Activated CD4-positive, alpha-beta T cell treated with anti-CD3 and anti-CD28 coated beads for 36 hours (primary cell): ENCODE measurements at regions not wholly inside any gene's neighbourhood (a gene's known extent, or its start where the extent isn't known, plus 50 kb on each side); places are given as distances from the start of the nearest gene placed in this dataset.

Source experiments
- ATAC-seq: fragments of 200-7000 bp; cut with Tn5 transposase; one replicate; pipeline ENCODE4 v1.10.0; 2021; ENCODE audit warnings: mild to moderate bottlenecking, moderate library complexity
- CTCF ChIA-PET: fragments of 350-600 bp; sonication (Branson Sonifier 250); formaldehyde crosslinking; loops from one replicate; lab custom pipeline; 2021; ENCODE audit warnings: antibody characterized with exemption; lab: Charles Lee
- POLR2A ChIA-PET: fragments of 350-600 bp; sonication (Branson Sonifier 250); formaldehyde crosslinking; loops from one replicate; lab custom pipeline; 2021; ENCODE audit warnings: antibody characterized with exemption, inconsistent platforms; lab: Charles Lee
- DNase-seq: peaks from one replicate; pipeline ENCODE4 v3.0.0-alpha.2; 2020
- H3K27ac Mint-ChIP-seq: one replicate; pipeline ENCODE4 v1.8.0; 2021; ENCODE audit warnings: mixed read lengths
- H3K27me3 Mint-ChIP-seq: one replicate; pipeline ENCODE4 v1.8.0; 2021; ENCODE audit warnings: mixed read lengths
- H3K36me3 Mint-ChIP-seq: one replicate; pipeline ENCODE4 v1.8.0; 2021; ENCODE audit warnings: low read depth, mixed read lengths
- H3K4me1 Mint-ChIP-seq: one replicate; pipeline ENCODE4 v1.8.0; 2021; ENCODE audit warnings: mixed read lengths
- H3K4me3 Mint-ChIP-seq: one replicate; pipeline ENCODE4 v1.8.0; 2021; ENCODE audit warnings: mild to moderate bottlenecking, moderate library complexity, mixed read lengths
- H3K9me3 Mint-ChIP-seq: one replicate; pipeline ENCODE4 v1.8.0; 2021; ENCODE audit warnings: low read depth, mixed read lengths
- intact Hi-C, 2 experiments: fragments of 100-400 bp; cut with DNase I in 1 of 2; cut with micrococcal nuclease in 1 of 2; formaldehyde crosslinking; loops; one replicate each; pipeline versions ENCODE4 v1.14.2 to v1.15.1; 2022 to 2024; cut with DNase I, micrococcal nuclease

DNA sequence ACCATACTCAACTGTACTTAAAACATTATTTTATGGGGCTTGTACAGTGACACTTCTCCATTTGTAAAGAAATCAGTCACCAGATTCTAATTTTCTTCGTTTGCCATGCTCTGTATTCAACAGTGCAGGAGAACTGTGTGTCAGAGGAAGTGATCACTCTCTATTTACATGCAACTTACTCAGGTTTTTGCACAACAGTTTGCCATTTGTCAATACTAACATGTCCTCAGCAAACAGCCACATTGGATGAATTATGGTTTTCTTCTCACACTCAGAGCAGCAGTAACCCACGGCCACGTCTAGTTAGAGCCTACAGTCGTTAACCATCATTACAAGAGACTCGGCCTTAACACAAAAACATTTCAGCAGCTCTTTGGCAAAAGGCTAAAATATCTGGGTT lies 69.2 kb upstream of the SP4 start:
- Mint-ChIP-seq H3K4me1 (peaks cover 56% of the 10 kb centered on the region), H3K4me3 (no peak overlapping the region), H3K27ac (no peak overlapping the region), H3K27me3 (peaks cover 7% of the 10 kb centered on the region), H3K36me3 (no peaks in the 10 kb centered on the region), H3K9me3 (no peaks in the 10 kb centered on the region)
- intact Hi-C loops = no loop called here
- POLR2A ChIA-PET = no interaction called here
- CTCF ChIA-PET = interaction anchor here (0.7 to 0.8 kb wide), 2 partner anchors 20 to 25 kb away, joined by 3 to 4 read pairs; no protein-coding TSS in a partner anchor
- DNase-seq = no peak
- peak; percentile 22 for ATAC-seq

DNA sequence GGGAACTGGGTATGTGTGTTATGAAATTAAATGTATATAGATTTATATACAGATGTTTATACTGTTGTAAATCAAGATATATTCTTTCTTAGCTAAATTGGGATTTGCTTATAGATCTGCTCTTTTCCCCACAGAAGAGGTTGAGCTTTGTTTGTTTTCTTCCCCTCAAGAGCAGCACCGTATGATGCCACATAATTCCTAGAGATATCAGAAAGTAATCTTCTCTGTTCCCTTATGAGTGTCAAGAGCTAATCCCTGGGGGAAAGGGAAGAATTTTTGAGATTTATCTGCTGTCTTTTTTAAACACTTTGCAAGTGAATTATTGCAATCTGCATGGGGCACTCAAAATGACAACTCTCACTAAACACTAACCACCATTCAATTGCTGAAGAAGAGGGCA lies 68.7 kb upstream of the SP4 start:
- ATAC-seq (no peak), DNase-seq (no peak)
- intact Hi-C loops = no loop called here
- no peaks in the 10 kb centered on the region for H3K9me3 Mint-ChIP-seq
- H3K4me3 Mint-ChIP-seq = no peak overlapping the region
- no peaks in the 10 kb centered on the region for H3K36me3 Mint-ChIP-seq
- CTCF ChIA-PET = interaction anchor here (0.8 kb wide), 1 partner anchor 26 kb away, joined by 4 read pairs; no protein-coding TSS in a partner anchor
- no peak overlapping the region for H3K27ac Mint-ChIP-seq
- peaks cover 54% of the 10 kb centered on the region for H3K4me1 Mint-ChIP-seq
- H3K27me3 Mint-ChIP-seq = peaks cover 7% of the 10 kb centered on the region
- POLR2A ChIA-PET = no interaction called here

DNA sequence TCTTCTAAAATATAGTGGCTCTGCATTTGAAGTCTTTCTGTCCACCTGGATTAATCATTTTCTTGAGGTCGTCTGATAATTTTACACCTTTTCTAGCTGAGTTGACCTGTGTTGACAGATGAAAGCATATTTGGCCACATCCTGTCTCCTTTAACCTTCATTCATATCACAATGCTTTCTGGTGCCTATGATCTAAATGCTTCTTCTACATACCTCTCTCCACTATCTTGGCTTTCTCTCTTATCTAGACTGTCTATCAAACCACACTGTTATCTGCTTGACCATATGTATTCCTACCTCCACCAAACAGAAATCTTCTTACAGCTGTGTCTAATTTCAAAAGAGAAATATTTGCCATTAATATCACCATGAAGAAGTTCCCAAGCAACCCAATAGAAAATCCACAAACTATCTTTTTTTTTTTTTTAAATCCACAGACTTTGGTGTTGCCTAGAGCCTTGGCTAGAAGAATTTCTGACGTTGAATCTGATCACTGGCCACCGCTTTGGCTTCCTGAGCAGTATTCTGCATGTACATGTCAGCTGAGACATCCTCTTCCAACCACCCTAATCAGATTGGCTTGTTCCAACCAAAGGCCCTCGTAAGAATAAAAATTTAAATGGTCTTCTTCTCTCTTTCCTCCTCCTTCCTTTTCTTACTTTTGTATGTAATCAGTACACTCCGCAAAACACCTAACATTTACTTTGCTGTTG lies 66.3 kb upstream of the SP4 start:
- H3K27me3 Mint-ChIP-seq = peaks cover 7% of the 10 kb centered on the region
- no peak overlapping the region for H3K27ac Mint-ChIP-seq
- no peak overlapping the region for H3K4me3 Mint-ChIP-seq
- no peaks in the 10 kb centered on the region for H3K36me3 Mint-ChIP-seq
- H3K9me3 Mint-ChIP-seq = no peaks in the 10 kb centered on the region
- ChIA-PET POLR2A (no interaction called here), CTCF (interaction anchor here (1.2 kb wide), 1 partner anchor 9 kb away, joined by 3 read pairs; no protein-coding TSS in a partner anchor)
- H3K4me1 Mint-ChIP-seq = peaks cover 53% of the 10 kb centered on the region
- no peak for ATAC-seq
- no peak for DNase-seq
- intact Hi-C loops = no loop called here

DNA sequence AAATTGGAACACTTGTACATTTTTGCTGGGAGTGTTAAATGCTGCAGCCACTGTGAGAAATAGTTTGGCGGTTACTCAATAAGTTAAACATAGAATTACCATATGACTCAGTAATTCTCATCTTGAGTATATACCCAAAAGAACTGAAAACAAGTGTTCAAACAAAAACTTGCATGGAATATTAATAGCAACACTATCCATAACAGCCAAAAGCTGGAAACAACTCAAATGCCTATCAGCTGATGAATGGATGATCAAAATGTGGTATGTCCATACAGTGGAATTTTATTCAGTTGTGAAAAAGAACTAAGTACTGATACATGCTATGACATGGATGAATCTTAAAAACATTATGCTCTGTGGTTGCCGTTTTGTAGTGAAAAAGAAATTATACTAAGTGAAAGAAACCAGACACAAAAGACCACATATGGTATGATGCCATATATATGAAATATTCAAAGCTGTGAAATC lies 63.0 kb upstream of the SP4 start:
- ATAC-seq (peak; percentile 86), DNase-seq (no peak)
- ChIA-PET CTCF (interaction anchor here (0.8 to 1.6 kb wide), 2 partner anchors 9 to 102 kb away, joined by 5 read pairs; no protein-coding TSS in a partner anchor), POLR2A (interaction anchor here (0.6 to 1.0 kb wide), 2 partner anchors 26 to 63 kb away, joined by 3 to 5 read pairs; partner anchors contain the start of gene SP4)
- Mint-ChIP-seq H3K4me1 (peaks cover 38% of the 10 kb centered on the region), H3K9me3 (no peaks in the 10 kb centered on the region), H3K27me3 (peaks cover 7% of the 10 kb centered on the region), H3K36me3 (no peaks in the 10 kb centered on the region), H3K27ac (no peak overlapping the region), H3K4me3 (no peak overlapping the region)
- intact Hi-C loops = loop anchor here (1.0 to 2.0 kb wide), 2 partner anchors 10 to 26 kb away; no protein-coding TSS in a partner anchor

DNA sequence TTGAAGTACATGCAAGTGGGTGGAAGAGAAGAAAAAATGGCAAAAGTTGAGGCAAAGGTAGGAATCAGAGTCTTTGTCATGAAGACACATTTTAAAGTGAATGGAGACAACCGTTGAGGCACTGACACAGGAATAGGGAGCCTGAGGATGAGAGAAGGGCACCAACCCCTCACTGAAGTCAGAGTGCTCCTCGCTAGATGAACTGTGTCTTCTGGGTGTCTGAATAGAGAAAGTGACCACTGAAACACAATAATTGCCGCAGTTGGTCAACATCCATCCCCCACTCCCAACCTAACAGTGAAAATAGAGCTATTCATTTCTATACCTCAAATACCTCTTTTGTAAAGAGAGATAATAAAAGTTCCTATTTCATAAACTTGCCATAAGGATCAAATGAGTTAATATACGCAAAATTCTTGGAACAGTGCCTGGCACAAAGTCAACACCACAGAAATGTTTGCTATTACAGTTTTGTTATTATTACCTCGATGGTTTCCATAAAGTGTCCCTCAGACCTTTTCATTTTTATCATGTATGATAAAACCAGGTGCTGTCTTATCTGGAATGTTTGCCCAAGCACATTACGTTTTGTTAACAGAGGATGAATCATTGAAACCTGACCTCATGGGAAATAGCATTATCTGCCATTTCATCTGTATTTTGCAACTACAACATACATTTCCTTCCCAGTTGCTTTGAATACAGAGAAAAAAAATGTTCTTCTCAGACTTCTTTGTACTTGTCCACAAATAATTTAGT lies 61.8 kb upstream of the SP4 start:
- H3K4me3 Mint-ChIP-seq = no peak overlapping the region
- POLR2A ChIA-PET = no interaction called here

DNA sequence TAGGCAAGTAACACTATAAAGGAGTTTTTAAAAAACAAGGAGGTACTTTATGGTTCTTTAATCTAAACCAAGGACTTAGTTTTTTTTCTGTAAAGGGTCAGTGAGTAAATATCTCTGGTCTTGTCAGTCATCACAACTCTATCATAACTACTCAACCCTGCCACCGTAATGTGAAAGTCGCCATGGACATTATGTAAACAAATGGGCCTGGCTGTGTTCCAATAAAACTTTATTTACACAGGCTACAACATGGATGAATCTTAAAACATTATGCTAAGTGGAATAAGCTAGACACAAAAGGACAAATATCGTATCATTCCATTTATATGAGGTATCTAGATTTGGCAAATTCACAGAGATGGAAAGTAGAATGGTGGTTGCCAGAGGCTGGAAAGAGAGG lies 60.8 kb upstream of the SP4 start:
- intact Hi-C loops = no loop called here
- Mint-ChIP-seq H3K27ac (no peak overlapping the region), H3K36me3 (no peaks in the 10 kb centered on the region), H3K9me3 (no peaks in the 10 kb centered on the region), H3K27me3 (peaks cover 2% of the 10 kb centered on the region), H3K4me3 (no peak overlapping the region), H3K4me1 (peaks cover 35% of the 10 kb centered on the region)
- ATAC-seq = no peak
- ChIA-PET CTCF (no interaction called here), POLR2A (no interaction called here)
- no peak for DNase-seq

More for the DNA sequence above, 61.8 kb upstream of the SP4 start:
- DNase-seq (no peak), ATAC-seq (no peak)
- Mint-ChIP-seq H3K9me3 (no peaks in the 10 kb centered on the region), H3K27ac (peak overlapping the region; percentile 47), H3K27me3 (peaks cover 7% of the 10 kb centered on the region), H3K4me1 (peaks cover 43% of the 10 kb centered on the region), H3K36me3 (no peaks in the 10 kb centered on the region)
- CTCF ChIA-PET = no interaction called here
- intact Hi-C loops = loop anchor here in 1 of 2 experiments (2.0 kb wide), 1 partner anchor 27 kb away; no protein-coding TSS in a partner anchor

DNA sequence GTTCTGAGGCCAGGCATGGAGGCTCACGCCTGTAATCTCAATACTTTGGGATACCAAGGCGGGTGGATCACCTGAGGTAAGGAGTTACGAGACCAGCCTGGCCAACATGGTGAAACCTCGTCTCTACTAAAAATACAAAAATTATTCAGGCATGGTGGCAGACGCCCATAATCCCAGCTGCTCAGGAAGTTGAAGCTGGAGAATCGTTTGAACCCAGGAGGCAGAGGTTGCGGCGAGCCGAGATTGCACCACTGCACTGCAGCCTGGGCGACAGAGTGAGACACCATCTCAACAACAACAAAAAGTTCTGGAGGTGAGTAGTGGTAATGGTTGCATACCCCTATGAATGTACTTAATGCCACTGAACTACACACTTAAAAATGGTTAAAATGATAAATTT lies 60.3 kb upstream of the SP4 start:
- H3K4me1 Mint-ChIP-seq = peaks cover 35% of the 10 kb centered on the region
- H3K27me3 Mint-ChIP-seq = peaks cover 2% of the 10 kb centered on the region
- intact Hi-C loops = no loop called here
- DNase-seq = no peak
- H3K36me3 Mint-ChIP-seq = no peaks in the 10 kb centered on the region
- H3K27ac Mint-ChIP-seq = no peak overlapping the region
- ChIA-PET POLR2A (no interaction called here), CTCF (no interaction called here)
- ATAC-seq = no peak
- H3K9me3 Mint-ChIP-seq = no peaks in the 10 kb centered on the region
- H3K4me3 Mint-ChIP-seq = no peak overlapping the region

DNA sequence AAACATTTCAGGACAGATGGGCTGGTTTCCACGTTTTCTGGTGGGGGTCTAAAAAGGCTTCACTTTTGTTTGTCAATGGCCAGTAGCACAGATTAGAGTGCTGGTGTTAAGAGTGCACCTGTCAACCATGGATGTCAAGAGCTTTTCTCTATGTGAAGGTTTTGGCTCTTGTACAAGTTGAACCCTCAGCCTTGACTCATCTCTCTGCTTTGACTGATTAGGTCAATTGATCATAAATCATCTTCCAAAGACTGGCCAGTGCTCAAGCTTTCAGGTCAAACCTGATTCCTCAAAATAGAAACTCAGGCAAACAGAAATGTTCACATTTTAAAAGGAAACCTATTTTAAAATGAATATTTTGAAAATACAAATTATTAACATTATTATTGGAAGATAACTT lies 59.6 kb upstream of the SP4 start:
- POLR2A ChIA-PET = no interaction called here
- no peaks in the 10 kb centered on the region for H3K36me3 Mint-ChIP-seq
- peaks cover 35% of the 10 kb centered on the region for H3K4me1 Mint-ChIP-seq

DNA sequence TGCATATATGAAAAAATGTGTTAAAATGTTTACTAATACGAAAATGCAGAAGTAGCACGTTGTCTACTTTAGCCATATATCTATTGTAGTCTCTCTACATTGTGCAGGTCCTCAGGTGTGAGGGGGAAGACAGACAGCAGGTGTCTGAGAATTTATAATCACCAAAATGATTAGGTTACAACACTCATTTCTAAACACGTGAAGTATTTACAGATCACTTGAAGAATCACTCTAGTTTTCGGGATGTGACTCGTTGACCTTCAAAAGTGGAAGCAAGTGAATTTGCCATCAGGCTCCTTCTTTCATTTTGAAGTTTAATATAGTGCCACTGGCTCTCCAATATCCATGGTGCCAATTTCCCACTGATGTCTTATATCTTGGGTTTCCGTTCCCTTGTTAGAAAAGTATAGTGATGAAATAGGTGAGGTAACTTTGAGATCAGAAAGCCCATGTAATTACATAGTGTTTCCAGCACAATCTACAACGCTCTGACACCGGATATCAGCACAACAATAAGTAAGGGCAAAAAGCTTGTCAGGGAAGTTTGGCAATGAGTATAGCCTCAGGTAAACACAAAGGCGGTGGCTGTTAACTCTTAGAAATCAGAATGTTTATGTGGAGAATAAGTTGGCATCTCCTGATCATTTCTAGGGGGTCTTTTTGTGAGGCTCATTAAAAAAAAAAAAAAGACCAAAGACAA lies 57.5 kb upstream of the SP4 start:
- H3K27me3 Mint-ChIP-seq = peaks cover 2% of the 10 kb centered on the region
- peak; percentile 73 for ATAC-seq
- peaks cover 22% of the 10 kb centered on the region for H3K4me1 Mint-ChIP-seq
- intact Hi-C loops = loop anchor here in 1 of 2 experiments (2.0 kb wide), 1 partner anchor 16 kb away; no protein-coding TSS in a partner anchor
- no peak overlapping the region for H3K4me3 Mint-ChIP-seq
- H3K27ac Mint-ChIP-seq = no peak overlapping the region
- peaks cover 2% of the 10 kb centered on the region for H3K9me3 Mint-ChIP-seq
- POLR2A ChIA-PET = no interaction called here
- no peak for DNase-seq
- CTCF ChIA-PET = interaction anchor here (0.5 to 1.2 kb wide), 2 partner anchors 59 to 102 kb away, joined by 3 to 4 read pairs; no protein-coding TSS in a partner anchor
- H3K36me3 Mint-ChIP-seq = no peaks in the 10 kb centered on the region

More for the DNA sequence above, 59.6 kb upstream of the SP4 start:
- CTCF ChIA-PET = interaction anchor here (0.9 kb wide), 1 partner anchor 80 kb away, joined by 3 read pairs; no protein-coding TSS in a partner anchor
- Mint-ChIP-seq H3K9me3 (peaks cover 2% of the 10 kb centered on the region), H3K4me3 (no peak overlapping the region), H3K27ac (no peak overlapping the region), H3K27me3 (peaks cover 2% of the 10 kb centered on the region)
- ATAC-seq (no peak), DNase-seq (no peak)
- intact Hi-C loops = no loop called here

DNA sequence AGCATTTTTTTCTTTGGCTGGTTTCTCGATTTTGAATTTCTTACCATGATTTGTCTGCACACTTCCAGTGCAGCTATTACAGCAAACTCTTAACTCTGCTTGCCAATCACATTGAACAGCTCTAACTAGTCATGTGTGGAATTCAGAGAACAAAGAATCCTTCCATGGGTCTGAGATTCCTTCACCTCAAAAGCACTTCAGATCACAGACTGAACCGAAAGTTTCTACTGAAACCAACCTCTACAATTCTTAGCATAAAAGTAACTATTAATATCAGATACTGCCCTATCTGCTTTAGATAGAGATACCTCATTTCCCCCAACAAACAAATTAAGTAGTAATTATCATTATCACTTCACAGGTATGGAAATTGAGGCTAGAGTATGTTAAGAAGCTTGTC lies 56.5 kb upstream of the SP4 start:
- intact Hi-C loops = loop anchor here in 1 of 2 experiments (2.0 kb wide), 1 partner anchor 17 kb away; no protein-coding TSS in a partner anchor
- H3K9me3 Mint-ChIP-seq = peaks cover 2% of the 10 kb centered on the region
- ATAC-seq = no peak
- no peak for DNase-seq
- ChIA-PET POLR2A (no interaction called here), CTCF (interaction anchor here (1.2 kb wide), 1 partner anchor 58 kb away, joined by 4 read pairs; no protein-coding TSS in a partner anchor)
- H3K4me3 Mint-ChIP-seq = no peak overlapping the region
- H3K4me1 Mint-ChIP-seq = peaks cover 13% of the 10 kb centered on the region
- peaks cover 2% of the 10 kb centered on the region for H3K27me3 Mint-ChIP-seq
- H3K36me3 Mint-ChIP-seq = no peaks in the 10 kb centered on the region
- no peak overlapping the region for H3K27ac Mint-ChIP-seq

DNA sequence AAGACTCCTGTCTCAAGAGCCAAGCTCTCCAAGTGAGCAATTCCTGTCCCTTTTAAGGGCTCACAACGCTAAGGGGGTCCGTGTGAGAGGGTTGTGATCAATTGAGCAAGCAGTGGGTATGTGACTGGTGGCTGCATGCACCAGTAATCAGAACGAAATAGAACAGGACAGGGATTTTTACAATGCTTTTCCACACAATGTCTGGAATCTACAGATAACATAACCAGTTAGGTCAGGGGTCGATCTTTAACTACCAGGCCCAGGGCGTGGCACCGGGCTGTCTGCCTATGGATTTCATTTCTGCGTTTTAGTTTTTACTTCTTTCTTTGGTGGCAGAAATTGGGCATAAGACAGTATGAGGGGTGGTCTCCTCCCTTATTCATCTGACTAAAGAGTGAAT lies 54.9 kb upstream of the SP4 start:
- H3K36me3 Mint-ChIP-seq = no peaks in the 10 kb centered on the region
- peaks cover under 1% of the 10 kb centered on the region for H3K27me3 Mint-ChIP-seq
- no peak overlapping the region for H3K4me3 Mint-ChIP-seq
- peaks cover 8% of the 10 kb centered on the region for H3K4me1 Mint-ChIP-seq
- POLR2A ChIA-PET = no interaction called here
- CTCF ChIA-PET = interaction anchor here (1.0 kb wide), 1 partner anchor 710 kb away, joined by 3 read pairs; no protein-coding TSS in a partner anchor
- DNase-seq (no peak), ATAC-seq (no peak)
- intact Hi-C loops = no loop called here
- H3K27ac Mint-ChIP-seq = no peak overlapping the region
- H3K9me3 Mint-ChIP-seq = peaks cover 10% of the 10 kb centered on the region
